ENCODE measurements at regions not wholly inside any gene's neighbourhood (a gene's known extent, or its start where the extent isn't known, plus 50 kb on each side); places are given as distances from the start of the nearest gene placed in this dataset.

- ATAC-seq, result no peak
- no peak overlapping the region for H3K4me3 ChIP-seq
- H3K9me3 ChIP-seq, result no peaks in the 10 kb centered on the region
- TF ChIP-seq POLR2A (IDR thresholded peaks at IDR 0.05) (no peak), CTCF (IDR thresholded peaks at IDR 0.05) (no peak)
- WGBS (ENCODE audit: insufficient coverage, low coverage, low lambda C conversion rate, missing lambda C conversion rate), result 22% methylated on average over 3 of the region's 6 CpGs
- DNase-seq, result no peak
- intact Hi-C loops (cut with DNase I), result no loop called here
- no peaks in the 10 kb centered on the region for H3K36me3 ChIP-seq
- no peak overlapping the region for H3K27ac ChIP-seq
- H3K4me1 ChIP-seq, result no peaks in the 10 kb centered on the region
- no peaks in the 10 kb centered on the region for H3K27me3 ChIP-seq
These were observed 163.3 kb downstream of the ARRDC4 start for GRCh38 chr15:98123834-98124233.

DNA sequence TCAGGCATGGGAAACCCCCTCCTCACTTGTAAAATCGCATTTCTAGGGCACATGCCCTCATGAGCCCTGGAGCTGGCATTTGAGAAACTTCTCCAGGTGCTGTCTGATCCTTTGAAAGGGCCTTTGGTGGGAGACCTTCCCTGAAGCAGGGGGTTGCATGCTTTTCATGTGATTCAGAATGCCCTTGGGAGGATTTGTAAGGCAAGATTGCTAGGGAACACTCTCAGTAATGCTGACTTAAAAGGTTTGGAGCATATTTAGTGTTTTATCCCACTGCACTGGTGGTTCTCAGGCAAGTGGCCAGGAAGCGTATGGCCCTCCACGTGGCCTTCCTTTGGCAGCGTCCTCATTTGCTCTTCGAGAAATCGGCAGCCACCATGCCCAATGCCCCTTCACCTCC is 164.1 kb downstream of the ARRDC4 start:
- no peak for ATAC-seq
- Histone ChIP-seq H3K4me3 (no peak overlapping the region), H3K36me3 (no peaks in the 10 kb centered on the region), H3K4me1 (no peaks in the 10 kb centered on the region), H3K9me3 (no peaks in the 10 kb centered on the region), H3K27ac (no peak overlapping the region), H3K27me3 (no peaks in the 10 kb centered on the region)
- no peak for DNase-seq
- intact Hi-C loops (cut with DNase I), result no loop called here
- 60% methylated on average over 2 of the region's 6 CpGs for WGBS (ENCODE audit: insufficient coverage, low coverage, low lambda C conversion rate, missing lambda C conversion rate)
- TF ChIP-seq CTCF (IDR thresholded peaks at IDR 0.05) (no peak), POLR2A (IDR thresholded peaks at IDR 0.05) (no peak)

DNA sequence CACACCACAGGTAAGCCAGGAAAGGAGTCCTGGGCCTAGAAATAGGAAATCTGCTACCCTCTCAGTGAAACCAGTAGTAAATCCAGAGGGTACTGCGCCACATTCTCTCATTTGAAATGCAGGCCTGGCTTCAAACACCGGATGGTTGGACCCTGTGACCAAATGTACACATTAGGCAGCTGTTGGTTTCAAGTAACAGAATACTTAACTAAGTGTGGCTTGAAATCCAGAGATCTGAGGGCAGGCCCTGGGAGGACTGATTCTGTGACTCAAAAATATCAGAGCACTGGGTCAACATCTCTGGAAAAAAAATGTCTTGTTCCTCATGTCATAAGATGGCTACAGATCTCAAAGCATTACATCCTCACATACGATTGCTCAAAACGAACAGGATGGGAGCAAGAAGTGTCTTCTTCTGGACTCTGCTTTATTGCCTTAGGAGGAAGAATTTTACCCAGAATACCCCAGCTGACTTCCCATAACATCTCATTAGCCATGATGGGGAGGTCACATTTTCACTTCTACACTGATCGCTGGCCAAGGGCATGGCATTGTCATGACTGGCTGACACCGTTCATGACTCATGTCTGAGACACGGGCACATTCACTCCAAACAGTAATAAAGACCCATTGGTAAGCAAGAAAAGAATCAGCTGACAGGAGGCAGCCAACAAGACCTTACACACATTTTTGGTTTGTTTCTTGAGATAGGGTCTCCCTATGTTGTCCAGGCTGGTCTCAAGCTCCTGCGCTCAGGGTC is 166.0 kb downstream of the ARRDC4 start:
- Histone ChIP-seq H3K9me3 (no peaks in the 10 kb centered on the region), H3K36me3 (no peaks in the 10 kb centered on the region), H3K27ac (no peak overlapping the region), H3K4me1 (no peaks in the 10 kb centered on the region), H3K27me3 (no peaks in the 10 kb centered on the region), H3K4me3 (no peak overlapping the region)
- TF ChIP-seq CTCF (IDR thresholded peaks at IDR 0.05) (no peak), POLR2A (IDR thresholded peaks at IDR 0.05) (no peak)
- 61% methylated on average over 7 of the region's 8 CpGs for WGBS (ENCODE audit: insufficient coverage, low coverage, low lambda C conversion rate, missing lambda C conversion rate)
- DNase-seq (no peak), ATAC-seq (no peak)
- intact Hi-C loops (cut with DNase I), result no loop called here

- Histone ChIP-seq H3K9me3 (no peaks in the 10 kb centered on the region), H3K27me3 (no peaks in the 10 kb centered on the region), H3K4me1 (no peaks in the 10 kb centered on the region), H3K4me3 (no peak overlapping the region), H3K36me3 (no peaks in the 10 kb centered on the region), H3K27ac (no peak overlapping the region)
- TF ChIP-seq CTCF (IDR thresholded peaks at IDR 0.05), result no peak
- TF ChIP-seq POLR2A (IDR thresholded peaks at IDR 0.05), result no peak
- DNase-seq, result no peak
- no peak for ATAC-seq
- WGBS (ENCODE audit: insufficient coverage, low coverage, low lambda C conversion rate, missing lambda C conversion rate), result 22% methylated on average over 5 of the region's 5 CpGs
- intact Hi-C loops (cut with DNase I), result no loop called here
These were observed 167.1 kb downstream of the ARRDC4 start for GRCh38 chr15:98127586-98127985.
